Right lobe of liver (tissue), 6 donors: ENCODE measurements at regions not wholly inside any gene's neighbourhood (a gene's known extent, or its start where the extent isn't known, plus 50 kb on each side); places are given as distances from the start of the nearest gene placed in this dataset.

Experiments used
- ATAC-seq, 4 donors: fragments of 200-7000 bp; cut with Tn5 transposase; one replicate each; pipeline ENCODE4 v1.9.1; 2020; ENCODE audit warnings: mild to moderate bottlenecking in 4 of 4, moderate library complexity in 4 of 4
- DNase-seq, 3 donors: peaks; one replicate each; pipeline ENCODE4 v3.0.0-alpha.2; 2020
- H3K27ac ChIP-seq, 3 donors: fragments of 200-600 bp; one replicate each; pipeline ENCODE4 v1.8.0; 2022
- H3K27me3 ChIP-seq, 2 donors: fragments of 200-600 bp; one replicate each; pipeline ENCODE4 v1.8.0; 2022
- H3K36me3 ChIP-seq, 4 donors: fragments of 200-600 bp; sonication (generic) in 1 of 4; one replicate each; pipeline versions ENCODE4 v1.5.1 to v1.8.0; 2017 to 2022; ENCODE audit warnings: control low read depth in 1 of 4
- H3K4me1 ChIP-seq, 4 donors: fragments of 200-600 bp; sonication (generic) in 1 of 4; one replicate each; pipeline versions ENCODE4 v1.5.1 to v1.8.0; 2017 to 2022; ENCODE audit warnings: control low read depth in 1 of 4
- H3K4me3 ChIP-seq, 3 donors: fragments of 200-600 bp; one replicate each; pipeline ENCODE4 v1.8.0; 2022
- H3K9me3 ChIP-seq, 4 donors: fragments of 200-600 bp; sonication (generic) in 1 of 4; one replicate each; pipeline versions ENCODE4 v1.5.1 to v1.8.0; 2017 to 2022; ENCODE audit warnings: control low read depth in 1 of 4
- POLR2A ChIP-seq: fragments of 450-650 bp; IDR thresholded peaks from one replicate; pipeline ENCODE4 v1.6.1; 2017; ENCODE audit warnings: antibody characterized with exemption, mild to moderate bottlenecking
- whole genome bisulfite sequencing: methylation state at CpG from one replicate; pipeline ENCODE4 v1.1.6; 2018; ENCODE audit warnings: low coverage, low lambda C conversion rate; ENCODE audit not compliant: insufficient coverage; ENCODE audit errors: missing lambda C conversion rate; 5-methylcytosine and 5-hydroxymethylcytosine counted together
- intact Hi-C, 2 donors: fragments of 100-400 bp; cut with DNase I; formaldehyde crosslinking; loops; one replicate each; pipeline versions ENCODE4 v1.11.2 to v1.14.1; 2022
- TF ChIP-seq, protein P1 (sequence below), 4 donors: fragments of 200-600 bp in 3 of 4; fragments of 450-650 bp in 1 of 4; IDR thresholded peaks; one replicate each; pipeline versions ENCODE4 v1.5.1 to v1.8.0; 2016 to 2022; ENCODE audit warnings: antibody characterized with exemption in 4 of 4, mild to moderate bottlenecking in 2 of 4
- donor health status: DM: no; HTN: yes; CAD: no.
- donor health status: DM: no; HTN: no; CAD: no.
- donor health status: DM: no; HTN: no; CAD: no.
- donor health status: DM: no; HTN: yes; CAD: no.
- donor health status: DM: no; HTN: yes; CAD: no.

DNA sequence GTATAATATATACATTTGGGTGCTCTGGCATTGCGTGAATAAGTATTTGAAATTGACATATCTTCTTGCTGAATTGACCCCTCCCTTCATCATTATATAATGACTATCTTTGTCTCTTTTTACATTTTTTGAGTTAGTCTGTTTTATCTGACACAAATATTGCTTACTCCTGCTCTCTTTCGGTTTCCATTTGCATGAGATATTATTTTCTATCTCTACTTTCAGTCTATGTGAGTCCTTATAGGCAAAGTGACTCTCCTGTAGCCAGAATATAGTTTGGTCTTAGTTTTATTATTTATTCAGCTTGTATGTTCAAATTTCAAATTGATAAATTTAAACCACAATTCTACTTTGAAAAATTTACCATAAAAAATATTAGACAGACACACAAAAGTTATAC, 491.0 kb downstream of the NAV3 start:
- Histone ChIP-seq H3K27me3 (no peaks in the 10 kb centered on the region), H3K36me3 (no peaks in the 10 kb centered on the region), H3K4me1 (no peaks in the 10 kb centered on the region), H3K9me3 (no peaks in the 10 kb centered on the region), H3K27ac (no peak overlapping the region), H3K4me3 (no peak overlapping the region)
- DNase-seq = no peak
- TF ChIP-seq, protein P1, sequence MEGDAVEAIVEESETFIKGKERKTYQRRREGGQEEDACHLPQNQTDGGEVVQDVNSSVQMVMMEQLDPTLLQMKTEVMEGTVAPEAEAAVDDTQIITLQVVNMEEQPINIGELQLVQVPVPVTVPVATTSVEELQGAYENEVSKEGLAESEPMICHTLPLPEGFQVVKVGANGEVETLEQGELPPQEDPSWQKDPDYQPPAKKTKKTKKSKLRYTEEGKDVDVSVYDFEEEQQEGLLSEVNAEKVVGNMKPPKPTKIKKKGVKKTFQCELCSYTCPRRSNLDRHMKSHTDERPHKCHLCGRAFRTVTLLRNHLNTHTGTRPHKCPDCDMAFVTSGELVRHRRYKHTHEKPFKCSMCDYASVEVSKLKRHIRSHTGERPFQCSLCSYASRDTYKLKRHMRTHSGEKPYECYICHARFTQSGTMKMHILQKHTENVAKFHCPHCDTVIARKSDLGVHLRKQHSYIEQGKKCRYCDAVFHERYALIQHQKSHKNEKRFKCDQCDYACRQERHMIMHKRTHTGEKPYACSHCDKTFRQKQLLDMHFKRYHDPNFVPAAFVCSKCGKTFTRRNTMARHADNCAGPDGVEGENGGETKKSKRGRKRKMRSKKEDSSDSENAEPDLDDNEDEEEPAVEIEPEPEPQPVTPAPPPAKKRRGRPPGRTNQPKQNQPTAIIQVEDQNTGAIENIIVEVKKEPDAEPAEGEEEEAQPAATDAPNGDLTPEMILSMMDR (IDR thresholded peaks at IDR 0.05) = no peak
- TF ChIP-seq POLR2A = no peak
- ATAC-seq = no peak
- WGBS = 85% methylated on average over 2 of the region's 2 CpGs
- intact Hi-C loops = no loop called here

DNA sequence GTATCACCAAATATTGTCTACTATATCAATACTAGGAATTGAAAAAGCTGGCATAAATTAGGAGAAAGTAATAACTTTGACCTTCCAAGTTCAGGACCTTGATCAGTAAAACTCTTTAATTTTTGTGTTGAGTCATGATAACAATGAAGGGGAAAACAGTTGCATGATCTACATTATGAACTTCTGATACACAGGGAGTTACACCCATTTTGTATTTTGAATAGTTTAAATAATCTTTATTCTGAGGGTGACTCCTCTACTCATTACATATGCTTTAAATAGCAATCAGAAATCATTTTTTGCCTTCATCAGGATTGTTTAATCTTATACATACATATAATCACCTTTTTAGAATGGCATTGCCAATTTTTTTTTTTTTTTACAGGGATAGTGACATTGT, 492.5 kb downstream of the NAV3 start:
- Histone ChIP-seq H3K27me3 (no peaks in the 10 kb centered on the region), H3K4me3 (no peak overlapping the region), H3K27ac (no peak overlapping the region), H3K9me3 (no peaks in the 10 kb centered on the region), H3K4me1 (no peaks in the 10 kb centered on the region), H3K36me3 (no peaks in the 10 kb centered on the region)
- no peak for DNase-seq
- TF ChIP-seq, protein P1 (IDR thresholded peaks at IDR 0.05) = no peak
- no peak for TF ChIP-seq POLR2A
- intact Hi-C loops = no loop called here
- no peak for ATAC-seq

DNA sequence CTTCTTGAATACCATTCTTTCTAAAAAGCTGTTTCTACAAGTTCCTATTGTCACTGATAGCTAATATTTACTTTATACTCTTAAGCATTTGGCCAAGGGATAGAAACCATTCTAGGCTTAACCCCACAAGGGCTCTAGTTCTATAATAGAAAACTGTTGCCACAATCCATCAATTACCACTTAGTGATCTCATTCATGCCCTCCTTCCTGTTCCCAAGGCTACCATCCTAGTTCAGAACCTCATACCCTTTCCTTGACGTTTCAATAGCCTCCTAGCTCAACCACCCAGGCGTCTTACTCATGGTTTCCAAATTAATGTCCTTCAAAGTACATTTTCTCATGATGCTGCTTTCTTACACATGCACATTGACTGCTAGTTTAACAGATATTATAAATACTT, 493.5 kb downstream of the NAV3 start:
- H3K4me3 ChIP-seq = no peak overlapping the region
- H3K36me3 ChIP-seq = no peaks in the 10 kb centered on the region
- 40% methylated on average over 2 of the region's 2 CpGs for WGBS
- no peaks in the 10 kb centered on the region for H3K9me3 ChIP-seq
- no peaks in the 10 kb centered on the region for H3K4me1 ChIP-seq
- ATAC-seq = no peak
- DNase-seq = no peak
- intact Hi-C loops = no loop called here
- TF ChIP-seq POLR2A = no peak
- TF ChIP-seq, protein P1 (IDR thresholded peaks at IDR 0.05) = no peak
- no peaks in the 10 kb centered on the region for H3K27me3 ChIP-seq
- no peak overlapping the region for H3K27ac ChIP-seq

DNA sequence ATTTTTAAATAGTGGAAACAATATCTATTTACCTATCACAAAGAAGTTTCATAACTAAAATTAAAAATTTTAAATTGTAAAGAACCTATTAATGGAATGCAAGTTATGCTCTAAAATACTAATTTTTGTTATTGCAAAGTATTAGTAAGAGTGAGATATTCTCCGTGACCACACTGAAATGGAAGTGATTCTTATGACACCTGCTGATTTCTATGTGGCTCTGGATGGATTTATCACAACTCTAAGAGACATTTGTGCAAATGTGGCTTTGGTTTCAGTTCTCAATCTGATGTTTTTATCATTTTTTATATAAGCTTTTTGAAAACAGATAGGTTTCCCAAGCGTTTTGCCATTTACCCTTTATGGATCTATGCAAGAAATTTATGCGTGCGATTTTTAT, 497.8 kb downstream of the NAV3 start:
- no peaks in the 10 kb centered on the region for H3K9me3 ChIP-seq
- H3K4me3 ChIP-seq = no peak overlapping the region
- no peaks in the 10 kb centered on the region for H3K4me1 ChIP-seq
- no peaks in the 10 kb centered on the region for H3K36me3 ChIP-seq
- intact Hi-C loops = no loop called here
- H3K27me3 ChIP-seq = no peaks in the 10 kb centered on the region
- no peak for TF ChIP-seq POLR2A
- no peak for DNase-seq
- WGBS = 81% methylated on average over 4 of the region's 4 CpGs
- H3K27ac ChIP-seq = no peak overlapping the region
- ATAC-seq = no peak

DNA sequence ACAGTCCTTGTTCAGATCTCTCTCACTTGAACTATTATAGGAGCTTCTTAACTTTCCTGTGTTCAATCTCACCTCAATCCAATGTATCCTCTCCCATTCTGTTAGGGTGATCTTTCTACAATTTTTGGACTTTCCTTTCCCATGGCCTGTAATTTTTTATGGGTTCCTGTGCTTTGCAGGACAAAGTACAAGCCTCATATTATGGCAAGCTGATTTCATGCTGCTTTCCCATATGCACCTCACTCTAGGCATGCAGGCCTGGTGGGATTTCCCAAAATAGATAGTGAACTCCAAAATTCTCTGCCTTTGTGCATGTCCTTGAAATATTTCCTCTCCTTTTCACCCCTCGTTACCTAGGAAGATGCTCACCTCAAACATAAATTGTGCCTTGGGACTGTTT, 499.4 kb downstream of the NAV3 start:
- intact Hi-C loops = no loop called here
- no peak overlapping the region for H3K4me3 ChIP-seq
- no peaks in the 10 kb centered on the region for H3K36me3 ChIP-seq
- H3K27ac ChIP-seq = no peak overlapping the region
- TF ChIP-seq POLR2A = no peak
- TF ChIP-seq, protein P1 (IDR thresholded peaks at IDR 0.05) = no peak
- no peaks in the 10 kb centered on the region for H3K9me3 ChIP-seq
- H3K27me3 ChIP-seq = no peaks in the 10 kb centered on the region
- DNase-seq = no peak
- no peaks in the 10 kb centered on the region for H3K4me1 ChIP-seq
- WGBS = 92% methylated on average over 1 of the region's 1 CpG
- ATAC-seq = no peak
